Sciatic nerve (tissue), 2 donors: ENCODE measurements at regions not wholly inside any gene's neighbourhood (a gene's known extent, or its start where the extent isn't known, plus 50 kb on each side); places are given as distances from the start of the nearest gene placed in this dataset.

Source experiments
- ATAC-seq: fragments of 200-7000 bp; cut with Tn5 transposase; one replicate; pipeline ENCODE4 v1.9.1; 2020; ENCODE audit warnings: mild to moderate bottlenecking, moderate library complexity
- DNase-seq: peaks from one replicate; pipeline ENCODE4 v3.0.0-alpha.2; 2020; ENCODE audit warnings: low spot score
- intact Hi-C: fragments of 100-400 bp; cut with DNase I; formaldehyde crosslinking; loops from one replicate; pipeline ENCODE4 v1.14.2; 2022
- donor health status: DM: no; HTN: no; CAD: no.
- donor health status: DM: no; HTN: no; CAD: no.

- ATAC-seq (no peak), DNase-seq (no peak)
- intact Hi-C loops: no loop called here
Measured at GRCh38 chr16:55091213-55091870, 160.7 kb downstream of the IRX5 start.

GRCh38 chr16:55091871-55092230 lies 161.2 kb downstream of the IRX5 start:
- intact Hi-C loops: no loop called here
- ATAC-seq: no peak

GRCh38 chr16:55100100-55100499 lies 169.4 kb downstream of the IRX5 start:
- ATAC-seq: no peak
- intact Hi-C loops: no loop called here

More at GRCh38 chr16:55091871-55092230, 161.2 kb downstream of the IRX5 start:
- no peak for DNase-seq

GRCh38 chr16:55101026-55101425 lies 170.4 kb downstream of the IRX5 start:
- no peak for ATAC-seq
- DNase-seq: no peak
- intact Hi-C loops: no loop called here

More at GRCh38 chr16:55100100-55100499, 169.4 kb downstream of the IRX5 start:
- no peak for DNase-seq

GRCh38 chr16:55102077-55102476 lies 171.4 kb downstream of the IRX5 start:
- DNase-seq: no peak
- intact Hi-C loops: no loop called here

GRCh38 chr16:55102531-55102930 lies 171.9 kb downstream of the IRX5 start:
- no peak for ATAC-seq
- intact Hi-C loops: no loop called here
- DNase-seq: no peak

More at GRCh38 chr16:55102077-55102476, 171.4 kb downstream of the IRX5 start:
- ATAC-seq: no peak

- no peak for DNase-seq
- intact Hi-C loops: no loop called here
- ATAC-seq: no peak
Measured at GRCh38 chr16:55107851-55108250, 177.2 kb downstream of the IRX5 start.

- DNase-seq (no peak), ATAC-seq (no peak)
- intact Hi-C loops: no loop called here
Measured at GRCh38 chr16:55113210-55113609, 182.5 kb downstream of the IRX5 start.

- intact Hi-C loops: no loop called here
- no peak for DNase-seq
- ATAC-seq: no peak
Measured at GRCh38 chr16:55115506-55115905, 184.8 kb downstream of the IRX5 start.

- intact Hi-C loops: no loop called here
- ATAC-seq (no peak), DNase-seq (no peak)
Measured at GRCh38 chr16:55116165-55116920, 185.7 kb downstream of the IRX5 start.

- DNase-seq: no peak
- ATAC-seq: no peak
- intact Hi-C loops: no loop called here
Measured at GRCh38 chr16:55118701-55119260, 188.1 kb downstream of the IRX5 start.

- no peak for DNase-seq
- intact Hi-C loops: no loop called here
- ATAC-seq: peak; percentile 28
Measured at GRCh38 chr16:55120408-55120807, 189.7 kb downstream of the IRX5 start.

GRCh38 chr16:55120826-55121225 lies 190.2 kb downstream of the IRX5 start:
- intact Hi-C loops: no loop called here
- ATAC-seq (no peak), DNase-seq (no peak)

- ATAC-seq: no peak
- DNase-seq: no peak
- intact Hi-C loops: no loop called here
Measured at GRCh38 chr16:55123652-55124051, 193.0 kb downstream of the IRX5 start.

- intact Hi-C loops: no loop called here
- DNase-seq (no peak), ATAC-seq (no peak)
Measured at GRCh38 chr16:55125818-55126385, 195.2 kb downstream of the IRX5 start.

- ATAC-seq (no peak), DNase-seq (no peak)
- intact Hi-C loops: no loop called here
Measured at GRCh38 chr16:55126456-55126855, 195.8 kb downstream of the IRX5 start.

- intact Hi-C loops: no loop called here
- DNase-seq (no peak), ATAC-seq (no peak)
Measured at GRCh38 chr16:55130456-55130855, 193.5 kb upstream of the IRX6 start.

- ATAC-seq: no peak
- intact Hi-C loops: no loop called here
- DNase-seq: no peak
Measured at GRCh38 chr16:55130911-55131310, 193.1 kb upstream of the IRX6 start.

- ATAC-seq (no peak), DNase-seq (no peak)
- intact Hi-C loops: no loop called here
Measured at GRCh38 chr16:55133654-55134053, 190.3 kb upstream of the IRX6 start.
